H1 (cell line): ENCODE measurements at regions not wholly inside any gene's neighbourhood (a gene's known extent, or its start where the extent isn't known, plus 50 kb on each side); places are given as distances from the start of the nearest gene placed in this dataset.

ENCODE experiments used
- CTCF ChIA-PET: fragments of 300-600 bp; sonication (Branson Sonifier 250); formaldehyde crosslinking; loops from one replicate; lab custom pipeline; 2021; ENCODE audit not compliant: partially characterized antibody; lab: Charles Lee
- POLR2A ChIA-PET: fragments of 300-600 bp; sonication (Branson Sonifier 250); formaldehyde crosslinking; loops from one replicate; lab custom pipeline; 2021; ENCODE audit warnings: inconsistent platforms; ENCODE audit not compliant: partially characterized antibody; lab: Charles Lee
- DNase-seq, 2 experiments: peaks; one replicate each; pipeline versions ENCODE4 v3.0.0 to v3.0.0-alpha.2; 2010 to 2022; ENCODE audit warnings: low spot score in 2 of 2, low read depth in 1 of 2, mixed read lengths in 1 of 2
- FAIRE-seq: peaks from 2 replicates; lab custom pipeline; 2011; peaks lifted over from hg19 to GRCh38; lab: Jason Lieb, UNC
- H2AFZ ChIP-seq: 2 replicates; pipeline ENCODE4 v1.8.1; 2012; ENCODE audit warnings: low read length, inconsistent platforms
- H2AK5ac ChIP-seq: 2 replicates; pipeline ENCODE4 v1.6.1; 2013; ENCODE audit warnings: low read depth, low read length
- H2BK120ac ChIP-seq: replicated peaks from 2 replicates; pipeline ENCODE3; 2013; ENCODE audit warnings: low read depth, low read length, inconsistent platforms
- H2BK12ac ChIP-seq: 2 replicates; pipeline ENCODE4 v1.6.1; 2013; ENCODE audit warnings: low read depth, low read length
- H2BK15ac ChIP-seq: 2 replicates; pipeline ENCODE4 v1.6.1; 2013; ENCODE audit warnings: low read length
- H2BK20ac ChIP-seq: 2 replicates; pipeline ENCODE4 v1.6.1; 2013; ENCODE audit warnings: low read length
- H2BK5ac ChIP-seq: 2 replicates; pipeline ENCODE4 v1.6.1; 2013; ENCODE audit warnings: low read depth, low read length
- H3K14ac ChIP-seq: 2 replicates; pipeline ENCODE4 v1.6.1; 2013; ENCODE audit warnings: inconsistent platforms; ENCODE audit not compliant: insufficient read length
- H3K18ac ChIP-seq: 2 replicates; pipeline ENCODE4 v1.6.1; 2013; ENCODE audit warnings: low read length; ENCODE audit errors: extremely low read depth
- H3K23ac ChIP-seq: 2 replicates; pipeline ENCODE4 v1.6.1; 2013; ENCODE audit warnings: inconsistent platforms; ENCODE audit not compliant: insufficient read length
- H3K23me2 ChIP-seq: 2 replicates; pipeline ENCODE4 v1.6.1; 2013; ENCODE audit warnings: low read depth, low read length
- H3K27ac ChIP-seq: 2 replicates; pipeline ENCODE4 v1.6.1; 2011; ENCODE audit warnings: low read depth, low read length, inconsistent platforms
- H3K27me3 ChIP-seq, 4 experiments: replicated peaks in 1 of 4; 1 replicate in 1 of 4; 2 replicates in 3 of 4; pipeline versions ENCODE4 v1.6.1 to v1.8.1; 2011 to 2013; ENCODE audit warnings: low read length in 3 of 4, mild to moderate bottlenecking in 3 of 4, inconsistent platforms in 2 of 4, mixed read lengths in 2 of 4, moderate library complexity in 1 of 4; ENCODE audit not compliant: control insufficient read depth in 3 of 4, insufficient read depth in 3 of 4; ENCODE audit errors: extremely low read depth in 1 of 4
- H3K36me3 ChIP-seq, 4 experiments: 2 replicates each; pipeline versions ENCODE4 v1.6.1 to v1.8.1; 2011 to 2013; ENCODE audit warnings: mild to moderate bottlenecking in 4 of 4, low read length in 3 of 4, moderate library complexity in 2 of 4, control low read depth in 1 of 4, inconsistent platforms in 1 of 4; ENCODE audit not compliant: insufficient read depth in 4 of 4, control insufficient read depth in 2 of 4
- H3K4ac ChIP-seq: replicated peaks from 2 replicates; pipeline ENCODE3; 2013; ENCODE audit warnings: low read length, low read depth, mixed read lengths, inconsistent platforms; ENCODE audit not compliant: insufficient read length
- H3K4me1 ChIP-seq, 4 experiments: replicated peaks in 1 of 4; 1 replicate in 1 of 4; 2 replicates in 3 of 4; pipeline versions ENCODE4 v1.6.1 to v1.8.1; 2011 to 2013; ENCODE audit warnings: low read length in 3 of 4, inconsistent platforms in 2 of 4, mixed read lengths in 1 of 4; ENCODE audit not compliant: insufficient read depth in 4 of 4, control insufficient read depth in 3 of 4
- H3K4me2 ChIP-seq, 2 experiments: 2 replicates each; pipeline versions ENCODE4 v1.6.1 to v1.8.1; 2011 to 2013; ENCODE audit warnings: low read depth in 2 of 2, low read length in 2 of 2, control low read depth in 1 of 2, inconsistent platforms in 1 of 2, mild to moderate bottlenecking in 1 of 2; ENCODE audit not compliant: insufficient read depth in 1 of 2
- H3K4me3 ChIP-seq, 4 experiments: fragments of 200-600, 300-600 bp in 1 of 4; sonication (generic), shearing (Covaris generic), sonication (Bioruptor Twin) in 1 of 4; 2 replicates each; pipeline versions ENCODE4 v1.5.1 to v1.8.1; 2011 to 2016; ENCODE audit warnings: low read length in 4 of 4, low read depth in 3 of 4, control low read depth in 2 of 4, inconsistent platforms in 2 of 4, mild to moderate bottlenecking in 2 of 4, mixed read lengths in 1 of 4, moderate library complexity in 1 of 4; ENCODE audit not compliant: insufficient read depth in 2 of 4; ENCODE audit errors: extremely low read depth in 1 of 4
- H3K56ac ChIP-seq: replicated peaks from 2 replicates; pipeline ENCODE3; 2013; ENCODE audit warnings: low read depth, mild to moderate bottlenecking, mixed read lengths, low read length, inconsistent platforms; ENCODE audit not compliant: insufficient read length
- H3K79me1 ChIP-seq: 2 replicates; pipeline ENCODE4 v1.6.1; 2013; ENCODE audit warnings: low read depth, low read length, control low read depth
- H3K79me2 ChIP-seq, 2 experiments: 2 replicates each; pipeline versions ENCODE4 v1.6.1 to v1.8.1; 2012 to 2013; ENCODE audit warnings: low read length in 2 of 2, mild to moderate bottlenecking in 2 of 2, inconsistent platforms in 1 of 2; ENCODE audit not compliant: insufficient read depth in 2 of 2, control insufficient read depth in 1 of 2
- H3K9ac ChIP-seq, 4 experiments: replicated peaks in 1 of 4; 1 replicate in 1 of 4; 2 replicates in 3 of 4; pipeline versions ENCODE4 v1.6.1 to v1.8.1; 2011 to 2013; ENCODE audit warnings: low read depth in 3 of 4, low read length in 3 of 4, control low read depth in 2 of 4, mild to moderate bottlenecking in 2 of 4, moderate library complexity in 2 of 4, inconsistent platforms in 1 of 4; ENCODE audit errors: extremely low read depth in 1 of 4
- H3K9me3 ChIP-seq, 2 experiments: 2 replicates each; pipeline versions ENCODE4 v1.6.1 to v1.8.1; 2012 to 2013; ENCODE audit warnings: mild to moderate bottlenecking in 2 of 2, moderate library complexity in 2 of 2, control low read depth in 1 of 2, inconsistent platforms in 1 of 2, low read depth in 1 of 2, low read length in 1 of 2, mixed read lengths in 1 of 2; ENCODE audit not compliant: insufficient read depth in 2 of 2
- H4K20me1 ChIP-seq, 2 experiments: replicated peaks in 1 of 2; 2 replicates each; pipeline versions ENCODE3 to v1.8.1; 2011 to 2013; ENCODE audit warnings: inconsistent platforms in 2 of 2, low read length in 2 of 2, mild to moderate bottlenecking in 1 of 2; ENCODE audit not compliant: insufficient read depth in 2 of 2, control insufficient read depth in 1 of 2
- H4K5ac ChIP-seq: 2 replicates; pipeline ENCODE4 v1.6.1; 2013; ENCODE audit warnings: low read length, low read depth, mixed read lengths, inconsistent platforms; ENCODE audit not compliant: insufficient read length
- H4K8ac ChIP-seq: 2 replicates; pipeline ENCODE4 v1.8.0; 2013; ENCODE audit warnings: mild to moderate bottlenecking, moderate library complexity, low read length, inconsistent platforms; ENCODE audit not compliant: insufficient read depth; ENCODE audit errors: extremely low read depth
- H4K91ac ChIP-seq: replicated peaks from 2 replicates; pipeline ENCODE3; 2013; ENCODE audit warnings: low read length, mixed read lengths, inconsistent platforms; ENCODE audit not compliant: insufficient read length
- CBX8 ChIP-seq: fragments of 300-800, 300-1000 bp; sonication (generic); IDR thresholded peaks from 2 replicates; pipeline ENCODE4 v1.7.1; 2016; ENCODE audit warnings: low read depth, low read length, borderline replicate concordance
- CEBPB ChIP-seq: IDR thresholded peaks from 2 replicates; pipeline ENCODE4 v1.6.1; 2012; ENCODE audit warnings: low read depth, low read length
- CHD2 ChIP-seq: IDR thresholded peaks from 2 replicates; pipeline ENCODE4 v1.6.1; 2012; ENCODE audit warnings: low read length, improper control_type of control experiment
- EGR1 ChIP-seq: IDR thresholded peaks from 2 replicates; pipeline ENCODE4 v1.6.1; 2011; ENCODE audit warnings: low read depth, low read length, borderline replicate concordance
- FOSL1 ChIP-seq: IDR thresholded peaks from 2 replicates; pipeline ENCODE4 v1.6.1; 2011; ENCODE audit warnings: mild to moderate bottlenecking, low read depth, low read length, moderate library complexity; ENCODE audit not compliant: insufficient read depth
- GABPA ChIP-seq: IDR thresholded peaks from 2 replicates; pipeline ENCODE4 v1.6.1; 2011; ENCODE audit warnings: mild to moderate bottlenecking, low read length, moderate library complexity, borderline replicate concordance; ENCODE audit not compliant: insufficient read depth
- GTF2F1 ChIP-seq: IDR thresholded peaks from 2 replicates; pipeline ENCODE4 v1.6.1; 2012; ENCODE audit warnings: low read depth, low read length, improper control_type of control experiment, borderline replicate concordance
- HDAC6 ChIP-seq: IDR thresholded peaks from one replicate; pipeline ENCODE4 v1.7.1; 2012; ENCODE audit warnings: low read depth, mild to moderate bottlenecking, inconsistent platforms, low read length, moderate library complexity
- JUN ChIP-seq: IDR thresholded peaks from 2 replicates; pipeline ENCODE4 v1.6.1; 2011; ENCODE audit warnings: low read depth, mild to moderate bottlenecking, improper control_type of control experiment, low read length
- MAX ChIP-seq: IDR thresholded peaks from 2 replicates; pipeline ENCODE4 v1.6.1; 2012; ENCODE audit warnings: inconsistent platforms
- NRF1 ChIP-seq: IDR thresholded peaks from 2 replicates; pipeline ENCODE4 v1.6.1; 2011; ENCODE audit warnings: mild to moderate bottlenecking, low read depth, low read length, improper control_type of control experiment
- SP2 ChIP-seq: IDR thresholded peaks from 2 replicates; pipeline ENCODE4 v1.6.1; 2012; ENCODE audit warnings: mild to moderate bottlenecking, low read length, inconsistent platforms
- TAF1 ChIP-seq: IDR thresholded peaks from 2 replicates; pipeline ENCODE4 v1.6.1; 2011; ENCODE audit warnings: mild to moderate bottlenecking, low read depth, low read length
- TEAD4 ChIP-seq: IDR thresholded peaks from 2 replicates; pipeline ENCODE4 v1.6.1; 2012; ENCODE audit warnings: low read depth, low read length, inconsistent platforms, mixed read lengths
- YY1 ChIP-seq: IDR thresholded peaks from 2 replicates; pipeline ENCODE4 v1.6.1; 2011; ENCODE audit warnings: low read depth, mild to moderate bottlenecking, low read length
- WGBS, 2 experiments: shearing (Covaris generic) in 1 of 2; methylation state at CpG; one replicate each; pipeline versions ENCODE4 v1.1.6 to v1.1.7; 2013 to 2015; ENCODE audit warnings: low lambda C conversion rate in 2 of 2, mixed read lengths in 2 of 2, inconsistent platforms in 1 of 2, low coverage in 1 of 2, missing lambda C conversion rate in 1 of 2; ENCODE audit not compliant: insufficient replicate concordance in 2 of 2, insufficient coverage in 1 of 2, insufficient read length in 1 of 2; ENCODE audit errors: extremely low coverage in 1 of 2, missing lambda C conversion rate in 1 of 2; 5-methylcytosine and 5-hydroxymethylcytosine counted together

GRCh38 chr18:59795882-59796281 lies 98.7 kb upstream of the CCBE1 start:
- H3K9ac ChIP-seq = no peak overlapping the region
- H2BK12ac ChIP-seq = no peak overlapping the region
- no peak overlapping the region for H4K5ac ChIP-seq
- TF ChIP-seq HDAC6 = no peak
- TF ChIP-seq SP2 = no peak
- TF ChIP-seq JUN = no peak
- no peak for TF ChIP-seq CEBPB
- TF ChIP-seq NRF1 = no peak
- no peak for TF ChIP-seq MAX
- no peak for TF ChIP-seq GTF2F1
- no peak for TF ChIP-seq TEAD4
- TF ChIP-seq FOSL1 = no peak
- TF ChIP-seq CBX8 = no peak
- no peak for TF ChIP-seq GABPA
- no peak for TF ChIP-seq CHD2
- no peak for TF ChIP-seq TAF1
- no peak for TF ChIP-seq YY1
- no peak for TF ChIP-seq EGR1
- H3K27ac ChIP-seq = no peak overlapping the region
- H4K8ac ChIP-seq = no peak overlapping the region
- H2BK20ac ChIP-seq = no peak overlapping the region
- H3K79me1 ChIP-seq = no peaks in the 10 kb centered on the region
- DNase-seq (no peak), FAIRE-seq (no peak)
- no peak overlapping the region for H2BK5ac ChIP-seq
- no peak overlapping the region for H2AK5ac ChIP-seq
- H2BK120ac ChIP-seq = no peak overlapping the region
- H4K20me1 ChIP-seq = no peaks in the 10 kb centered on the region
- H3K56ac ChIP-seq = no peak overlapping the region
- CTCF ChIA-PET = interaction anchor here (1.0 to 2.2 kb wide), 3 partner anchors 9 to 28 kb away, joined by 3 to 9 read pairs (median 3); no protein-coding TSS in a partner anchor
- H3K27me3 ChIP-seq = no peaks in the 10 kb centered on the region
- no peak overlapping the region for H2AFZ ChIP-seq
- H3K14ac ChIP-seq = no peak overlapping the region
- H3K9me3 ChIP-seq = no peaks in the 10 kb centered on the region
- no peaks in the 10 kb centered on the region for H3K23me2 ChIP-seq
- H3K36me3 ChIP-seq = no peaks in the 10 kb centered on the region
- H3K79me2 ChIP-seq = no peaks in the 10 kb centered on the region
- no peak overlapping the region for H4K91ac ChIP-seq
- 87% methylated on average over 5 of the region's 5 CpGs; no CpG with 5 or more reads in 1 of the 2 experiments for WGBS, 2 experiments
- no peak overlapping the region for H3K18ac ChIP-seq
- no peak overlapping the region for H3K4me3 ChIP-seq
- H2BK15ac ChIP-seq = no peak overlapping the region
- no peaks in the 10 kb centered on the region for H3K4me1 ChIP-seq
- no peak overlapping the region for H3K4ac ChIP-seq
- H3K4me2 ChIP-seq = no peak overlapping the region
- no peak overlapping the region for H3K23ac ChIP-seq
- POLR2A ChIA-PET = no interaction called here
